WERI-Rb-1 (cell line): ENCODE measurements at regions not wholly inside any gene's neighbourhood (a gene's known extent, or its start where the extent isn't known, plus 50 kb on each side); places are given as distances from the start of the nearest gene placed in this dataset.
A peak's percentile ranks its signal among the peaks of the same experiment; 100 is the strongest.

Source experiments
- DNase-seq: peaks from one replicate; pipeline ENCODE4 v3.0.0-alpha.2; 2020
- H3K27ac ChIP-seq: fragments of 250-450 bp; sonication (Bioruptor Pico); 2 replicates; pipeline ENCODE4 v1.5.1; 2020; ENCODE audit warnings: mild to moderate bottlenecking, moderate library complexity
- H3K27me3 ChIP-seq: fragments of 250-450 bp; sonication (Bioruptor Pico); 2 replicates; pipeline ENCODE4 v1.5.1; 2021; ENCODE audit warnings: mild to moderate bottlenecking, low read depth, moderate library complexity; ENCODE audit not compliant: insufficient read depth, severe bottlenecking
- H3K36me3 ChIP-seq: fragments of 250-450 bp; sonication (Bioruptor Pico); 2 replicates; pipeline ENCODE4 v1.5.1; 2020; ENCODE audit warnings: mild to moderate bottlenecking, moderate library complexity
- H3K4me3 ChIP-seq: 2 replicates; pipeline ENCODE4 v1.5.1; 2011; ENCODE audit warnings: low read depth, mild to moderate bottlenecking, control low read depth, low read length
- H3K9me3 ChIP-seq: fragments of 250-450 bp; sonication (Bioruptor Pico); 2 replicates; pipeline ENCODE4 v1.5.1; 2021; ENCODE audit warnings: mild to moderate bottlenecking, moderate library complexity; ENCODE audit not compliant: severe bottlenecking
- CTCF ChIP-seq: IDR thresholded peaks from 2 replicates; pipeline ENCODE4 v1.5.1; 2011; ENCODE audit warnings: low read depth, mild to moderate bottlenecking, control low read depth, inconsistent platforms, low read length

- H3K27me3 ChIP-seq: no peaks in the 10 kb centered on the region
- no peak for DNase-seq
- H3K36me3 ChIP-seq: no peaks in the 10 kb centered on the region
- H3K27ac ChIP-seq: no peak overlapping the region
- no peaks in the 10 kb centered on the region for H3K9me3 ChIP-seq
- H3K4me3 ChIP-seq: no peak overlapping the region
- TF ChIP-seq CTCF: no peak
Measured at GRCh38 chrX:45524296-45524695, 323.6 kb upstream of the DIPK2B start.

GRCh38 chrX:45518552-45518951 is 317.9 kb upstream of the DIPK2B start:
- DNase-seq: no peak
- Histone ChIP-seq H3K4me3 (no peak overlapping the region), H3K27me3 (no peaks in the 10 kb centered on the region), H3K9me3 (no peaks in the 10 kb centered on the region), H3K27ac (no peak overlapping the region), H3K36me3 (no peaks in the 10 kb centered on the region)
- TF ChIP-seq CTCF: no peak

- TF ChIP-seq CTCF: no peak
- Histone ChIP-seq H3K27me3 (no peaks in the 10 kb centered on the region), H3K36me3 (no peaks in the 10 kb centered on the region), H3K9me3 (no peaks in the 10 kb centered on the region), H3K4me3 (no peak overlapping the region), H3K27ac (no peak overlapping the region)
- no peak for DNase-seq
Measured at GRCh38 chrX:45517090-45517973, 316.7 kb upstream of the DIPK2B start.

- Histone ChIP-seq H3K9me3 (no peaks in the 10 kb centered on the region), H3K36me3 (no peaks in the 10 kb centered on the region), H3K27me3 (no peaks in the 10 kb centered on the region), H3K4me3 (no peak overlapping the region), H3K27ac (no peak overlapping the region)
- DNase-seq: peak; percentile 23
- peak; percentile 57 for TF ChIP-seq CTCF
Measured at GRCh38 chrX:45515262-45516215, 314.9 kb upstream of the DIPK2B start.

- TF ChIP-seq CTCF: no peak
- no peak overlapping the region for H3K27ac ChIP-seq
- H3K27me3 ChIP-seq: no peaks in the 10 kb centered on the region
- H3K4me3 ChIP-seq: no peak overlapping the region
- no peaks in the 10 kb centered on the region for H3K9me3 ChIP-seq
- no peaks in the 10 kb centered on the region for H3K36me3 ChIP-seq
- no peak for DNase-seq
Measured at GRCh38 chrX:45513042-45513441, 312.4 kb upstream of the DIPK2B start.
